ENCODE measurements at regions not wholly inside any gene's neighbourhood (a gene's known extent, or its start where the extent isn't known, plus 50 kb on each side); places are given as distances from the start of the nearest gene placed in this dataset.
A peak's percentile ranks its signal among the peaks of the same experiment; 100 is the strongest.

- TF ChIP-seq, protein P1, sequence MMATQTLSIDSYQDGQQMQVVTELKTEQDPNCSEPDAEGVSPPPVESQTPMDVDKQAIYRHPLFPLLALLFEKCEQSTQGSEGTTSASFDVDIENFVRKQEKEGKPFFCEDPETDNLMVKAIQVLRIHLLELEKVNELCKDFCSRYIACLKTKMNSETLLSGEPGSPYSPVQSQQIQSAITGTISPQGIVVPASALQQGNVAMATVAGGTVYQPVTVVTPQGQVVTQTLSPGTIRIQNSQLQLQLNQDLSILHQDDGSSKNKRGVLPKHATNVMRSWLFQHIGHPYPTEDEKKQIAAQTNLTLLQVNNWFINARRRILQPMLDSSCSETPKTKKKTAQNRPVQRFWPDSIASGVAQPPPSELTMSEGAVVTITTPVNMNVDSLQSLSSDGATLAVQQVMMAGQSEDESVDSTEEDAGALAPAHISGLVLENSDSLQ (IDR thresholded peaks at IDR 0.05): peak; percentile 77
- TF ChIP-seq SP1 (IDR thresholded peaks at IDR 0.05): no peak
- DNase-seq (ENCODE audit: extremely low spot score): peak; percentile 17
- CTCF ChIA-PET: no interaction called here
- POLR2A ChIA-PET: no interaction called here
Observed at GRCh38 chr19:31066385-31066784, 282.9 kb downstream of the TSHZ3 start.

GRCh38 chr19:31064491-31064890 lies 284.7 kb downstream of the TSHZ3 start:
- TF ChIP-seq ARNT (IDR thresholded peaks at IDR 0.05) (no peak), NFRKB (IDR thresholded peaks at IDR 0.05) (no peak), HDGF (IDR thresholded peaks at IDR 0.05; ENCODE audit: borderline replicate concordance) (no peak), FOXM1 (IDR thresholded peaks at IDR 0.05; ENCODE audit: borderline replicate concordance) (no peak), ELF4 (IDR thresholded peaks at IDR 0.05) (no peak), TARDBP (IDR thresholded peaks at IDR 0.05) (no peak), SUZ12 (IDR thresholded peaks at IDR 0.05) (no peak), CTBP1 (IDR thresholded peaks at IDR 0.05; ENCODE audit: borderline replicate concordance) (no peak), ZNF384 (IDR thresholded peaks at IDR 0.05) (no peak)
- no peak for DNase-seq (ENCODE audit: extremely low spot score)
- POLR2A ChIA-PET: no interaction called here
- CTCF ChIA-PET: interaction anchor here (1.2 kb wide), 1 partner anchor 10 kb away, joined by 5 read pairs; no protein-coding TSS in a partner anchor

- TF ChIP-seq FOXK2 (IDR thresholded peaks at IDR 0.05): no peak
- TF ChIP-seq FOXA1 (IDR thresholded peaks at IDR 0.05): no peak
- TF ChIP-seq BHLHE40 (IDR thresholded peaks at IDR 0.05; ENCODE audit: borderline replicate concordance): no peak
- no peak for TF ChIP-seq LEF1 (IDR thresholded peaks at IDR 0.05; ENCODE audit: borderline replicate concordance)
- TF ChIP-seq ARNT (IDR thresholded peaks at IDR 0.05): no peak
- no peak for TF ChIP-seq CTBP1 (IDR thresholded peaks at IDR 0.05; ENCODE audit: borderline replicate concordance)
- no peak for TF ChIP-seq SP1 (IDR thresholded peaks at IDR 0.05)
- TF ChIP-seq ZNF384 (IDR thresholded peaks at IDR 0.05): no peak
- TF ChIP-seq NFRKB (IDR thresholded peaks at IDR 0.05): no peak
- no peak for TF ChIP-seq HDGF (IDR thresholded peaks at IDR 0.05; ENCODE audit: borderline replicate concordance)
- TF ChIP-seq FOXM1 (IDR thresholded peaks at IDR 0.05; ENCODE audit: borderline replicate concordance): no peak
- TF ChIP-seq L3MBTL2 (conservative IDR thresholded peaks at IDR 0.05): no peak
- TF ChIP-seq, protein P1 (IDR thresholded peaks at IDR 0.05): no peak
- no peak for TF ChIP-seq SUZ12 (IDR thresholded peaks at IDR 0.05)
- no peak for TF ChIP-seq TARDBP (IDR thresholded peaks at IDR 0.05)
- TF ChIP-seq ELF4 (IDR thresholded peaks at IDR 0.05): no peak
- POLR2A ChIA-PET: no interaction called here
- no peak for DNase-seq (ENCODE audit: extremely low spot score)
- CTCF ChIA-PET: no interaction called here
Observed at GRCh38 chr19:31058676-31059340, 290.4 kb downstream of the TSHZ3 start.

- DNase-seq (ENCODE audit: extremely low spot score): no peak
- ChIA-PET POLR2A (no interaction called here), CTCF (no interaction called here)
- no peak for TF ChIP-seq SUZ12 (IDR thresholded peaks at IDR 0.05)
- TF ChIP-seq FOXM1 (IDR thresholded peaks at IDR 0.05; ENCODE audit: borderline replicate concordance): no peak
- no peak for TF ChIP-seq BHLHE40 (IDR thresholded peaks at IDR 0.05; ENCODE audit: borderline replicate concordance)
- TF ChIP-seq L3MBTL2 (conservative IDR thresholded peaks at IDR 0.05): no peak
Observed at GRCh38 chr19:31057476-31057875, 291.8 kb downstream of the TSHZ3 start.

DNA sequence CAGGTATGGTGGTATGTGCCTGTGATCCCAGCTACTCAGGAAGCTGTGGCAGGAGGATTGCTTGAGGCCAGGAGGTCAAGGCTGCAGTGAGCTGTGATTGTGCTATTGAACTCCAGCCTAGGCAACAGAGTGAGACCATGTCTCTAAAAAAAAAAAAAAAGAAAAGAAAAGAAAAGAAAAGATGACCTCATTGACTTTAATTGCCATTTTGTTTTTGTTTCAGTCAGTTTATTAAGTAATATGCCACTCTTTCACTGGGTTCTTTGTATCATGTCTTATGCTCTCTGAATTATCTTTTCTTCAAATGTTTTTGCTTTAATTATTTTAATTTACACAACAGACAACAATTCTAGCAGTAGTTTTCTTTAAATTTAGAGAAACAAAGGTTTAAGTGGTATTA lies 293.8 kb downstream of the TSHZ3 start:
- ChIA-PET CTCF (interaction anchor here (1.0 kb wide), 1 partner anchor 56 kb away, joined by 4 read pairs; no protein-coding TSS in a partner anchor), POLR2A (no interaction called here)
- TF ChIP-seq FOXA1 (IDR thresholded peaks at IDR 0.05) (no peak), FOXK2 (IDR thresholded peaks at IDR 0.05) (no peak), NFRKB (IDR thresholded peaks at IDR 0.05) (no peak), SP1 (IDR thresholded peaks at IDR 0.05) (no peak), LEF1 (IDR thresholded peaks at IDR 0.05; ENCODE audit: borderline replicate concordance) (no peak), ZNF384 (IDR thresholded peaks at IDR 0.05) (no peak), SUZ12 (IDR thresholded peaks at IDR 0.05) (no peak), CTBP1 (IDR thresholded peaks at IDR 0.05; ENCODE audit: borderline replicate concordance) (no peak), ELF4 (IDR thresholded peaks at IDR 0.05) (no peak)
- DNase-seq (ENCODE audit: extremely low spot score): no peak

DNA sequence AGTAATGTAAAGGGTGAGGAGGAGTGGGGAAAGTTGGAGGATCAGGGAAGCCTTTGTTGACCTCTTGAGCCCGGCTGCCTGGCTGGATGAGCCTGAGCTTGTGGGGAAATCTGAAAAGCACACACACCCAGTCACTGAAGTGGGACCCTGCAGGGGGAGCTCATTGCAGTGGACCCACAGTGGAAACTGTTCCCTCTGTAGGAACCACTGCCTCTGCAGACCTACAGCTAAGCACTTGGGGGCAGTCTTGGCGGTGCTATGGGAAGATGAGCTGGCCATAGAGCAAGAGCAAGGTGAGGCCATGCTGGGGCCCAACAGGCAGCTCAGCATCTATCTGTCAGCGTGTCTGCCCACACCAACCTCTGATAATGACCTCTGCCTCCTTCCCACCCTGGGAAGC lies 294.8 kb downstream of the TSHZ3 start:
- ChIA-PET CTCF (interaction anchor here (0.6 to 1.6 kb wide), 13 partner anchors 10 to 1255 kb away, joined by 3 to 5 read pairs (median 3); no protein-coding TSS in a partner anchor), POLR2A (no interaction called here)
- DNase-seq (ENCODE audit: extremely low spot score): peak; percentile 59
- no peak for TF ChIP-seq SP1 (IDR thresholded peaks at IDR 0.05)
- no peak for TF ChIP-seq L3MBTL2 (conservative IDR thresholded peaks at IDR 0.05)
- no peak for TF ChIP-seq SUZ12 (IDR thresholded peaks at IDR 0.05)
- TF ChIP-seq LEF1 (IDR thresholded peaks at IDR 0.05; ENCODE audit: borderline replicate concordance): no peak
- TF ChIP-seq, protein P1 (IDR thresholded peaks at IDR 0.05): no peak

DNA sequence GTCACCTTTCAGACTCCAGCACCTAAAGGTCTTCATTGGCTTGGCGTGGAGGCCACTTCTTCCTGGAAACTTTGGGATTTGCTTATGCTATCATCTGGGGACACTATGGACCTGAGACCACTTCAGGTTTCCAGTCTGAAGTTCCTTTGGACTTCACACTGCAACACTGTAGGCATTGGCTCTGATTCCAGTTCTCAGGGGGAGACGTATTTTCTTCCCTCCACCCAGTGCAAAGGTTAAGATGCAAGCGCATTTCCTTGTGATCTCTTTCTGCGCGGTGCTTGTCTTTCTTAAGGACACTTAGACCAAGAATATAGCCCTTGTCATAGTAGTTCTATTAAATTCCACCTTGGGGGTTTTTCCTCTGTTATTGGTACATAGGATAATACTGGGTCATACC lies 299.8 kb downstream of the TSHZ3 start:
- TF ChIP-seq FOXA1 (IDR thresholded peaks at IDR 0.05) (no peak), FOXM1 (IDR thresholded peaks at IDR 0.05; ENCODE audit: borderline replicate concordance) (no peak), ARNT (IDR thresholded peaks at IDR 0.05) (no peak), FOXK2 (IDR thresholded peaks at IDR 0.05) (no peak), NFRKB (IDR thresholded peaks at IDR 0.05) (no peak), BHLHE40 (IDR thresholded peaks at IDR 0.05; ENCODE audit: borderline replicate concordance) (no peak), HDGF (IDR thresholded peaks at IDR 0.05; ENCODE audit: borderline replicate concordance) (no peak), TARDBP (IDR thresholded peaks at IDR 0.05) (no peak), LEF1 (IDR thresholded peaks at IDR 0.05; ENCODE audit: borderline replicate concordance) (no peak), SP1 (IDR thresholded peaks at IDR 0.05) (no peak), L3MBTL2 (conservative IDR thresholded peaks at IDR 0.05) (no peak), ELF4 (IDR thresholded peaks at IDR 0.05) (no peak), CTBP1 (IDR thresholded peaks at IDR 0.05; ENCODE audit: borderline replicate concordance) (no peak), ZNF384 (IDR thresholded peaks at IDR 0.05) (no peak), SUZ12 (IDR thresholded peaks at IDR 0.05) (no peak)
- TF ChIP-seq, protein P1 (IDR thresholded peaks at IDR 0.05): no peak
- ChIA-PET POLR2A (no interaction called here), CTCF (no interaction called here)
- no peak for DNase-seq (ENCODE audit: extremely low spot score)

Measured in HEK293T (cell line).